IPS-18c (cell line): ENCODE measurements at regions not wholly inside any gene's neighbourhood (a gene's known extent, or its start where the extent isn't known, plus 50 kb on each side); places are given as distances from the start of the nearest gene placed in this dataset.

Source experiments
- H3K4me3 ChIP-seq: 2 replicates; pipeline ENCODE4 v1.7.0; 2013; ENCODE audit warnings: low read depth, mild to moderate bottlenecking, low read length, moderate library complexity; ENCODE audit not compliant: insufficient read depth
- H3K9me3 ChIP-seq: one replicate; pipeline ENCODE4 v1.6.1; 2013; ENCODE audit warnings: mild to moderate bottlenecking, low read length, moderate library complexity; ENCODE audit not compliant: control insufficient read depth, insufficient read depth

DNA sequence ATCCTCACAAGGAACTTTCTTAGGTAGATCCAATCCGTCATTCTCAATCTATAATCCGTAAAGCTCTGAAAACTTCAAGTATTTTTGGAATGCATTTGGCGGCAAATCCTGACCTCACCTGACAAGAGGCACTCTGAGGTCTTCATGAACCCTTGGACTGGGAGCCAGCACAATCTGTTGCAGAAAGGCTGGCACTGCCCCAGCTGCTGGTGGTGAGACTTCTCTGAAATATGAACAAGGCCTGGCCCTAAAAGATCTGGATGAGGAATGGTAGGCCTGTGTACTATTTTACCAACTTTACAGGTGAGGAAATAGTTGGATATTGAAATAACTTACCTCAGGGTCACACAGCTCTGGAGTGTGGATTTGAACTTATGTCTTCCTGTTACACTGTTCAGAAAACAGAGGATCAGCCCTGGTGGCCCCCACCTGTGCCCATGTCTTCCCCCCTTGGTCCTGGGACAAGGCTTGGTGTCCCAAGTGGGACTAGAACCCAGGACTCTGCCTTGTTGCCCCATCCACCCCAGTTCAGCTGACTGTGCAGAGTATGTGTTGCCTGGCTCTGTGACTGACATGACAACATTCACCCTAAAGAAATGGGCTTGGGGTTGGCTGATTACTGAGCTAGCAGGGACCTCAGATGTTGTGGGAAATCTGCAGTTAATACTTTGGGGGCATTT lies 471.4 kb downstream of the MN1 start:
- H3K9me3 ChIP-seq: no peaks in the 10 kb centered on the region
- no peak overlapping the region for H3K4me3 ChIP-seq

DNA sequence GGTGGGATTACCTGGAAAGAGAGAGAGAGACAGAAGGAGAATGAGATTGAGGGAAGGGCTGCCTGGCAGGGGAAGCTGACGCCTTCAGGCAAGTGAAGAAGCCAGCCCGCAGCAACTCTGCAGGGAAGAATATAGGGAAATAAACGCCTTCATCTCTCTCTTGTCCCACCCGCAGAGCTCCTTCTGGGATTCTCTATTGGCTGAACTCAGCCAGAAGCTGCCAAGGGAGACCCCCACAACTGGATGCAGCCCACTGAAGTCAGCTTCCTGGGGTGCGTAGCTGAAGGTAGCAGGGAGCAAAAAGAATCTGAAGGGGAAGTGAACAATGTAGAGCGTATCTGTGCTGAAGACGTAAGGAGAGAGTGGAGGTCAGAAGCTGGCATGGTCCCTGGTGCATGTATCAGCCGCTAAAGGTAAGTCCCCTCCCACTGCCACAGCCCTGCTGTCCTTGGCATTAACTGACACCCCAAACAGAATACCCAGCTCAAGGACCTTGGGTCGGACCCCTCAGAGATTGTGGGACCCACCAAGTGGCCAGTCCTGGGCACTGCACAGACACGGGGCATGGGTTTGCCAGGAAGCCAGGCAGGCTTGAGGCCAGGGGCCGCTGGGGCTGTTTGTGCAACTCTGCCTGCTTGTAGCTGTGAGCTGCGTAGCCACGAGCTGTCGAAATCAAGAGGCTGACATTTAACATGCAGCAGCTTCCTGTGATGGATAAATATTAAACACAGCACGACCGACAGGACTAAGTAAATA lies 469.9 kb downstream of the MN1 start:
- Histone ChIP-seq H3K9me3 (no peaks in the 10 kb centered on the region), H3K4me3 (no peak overlapping the region)

DNA sequence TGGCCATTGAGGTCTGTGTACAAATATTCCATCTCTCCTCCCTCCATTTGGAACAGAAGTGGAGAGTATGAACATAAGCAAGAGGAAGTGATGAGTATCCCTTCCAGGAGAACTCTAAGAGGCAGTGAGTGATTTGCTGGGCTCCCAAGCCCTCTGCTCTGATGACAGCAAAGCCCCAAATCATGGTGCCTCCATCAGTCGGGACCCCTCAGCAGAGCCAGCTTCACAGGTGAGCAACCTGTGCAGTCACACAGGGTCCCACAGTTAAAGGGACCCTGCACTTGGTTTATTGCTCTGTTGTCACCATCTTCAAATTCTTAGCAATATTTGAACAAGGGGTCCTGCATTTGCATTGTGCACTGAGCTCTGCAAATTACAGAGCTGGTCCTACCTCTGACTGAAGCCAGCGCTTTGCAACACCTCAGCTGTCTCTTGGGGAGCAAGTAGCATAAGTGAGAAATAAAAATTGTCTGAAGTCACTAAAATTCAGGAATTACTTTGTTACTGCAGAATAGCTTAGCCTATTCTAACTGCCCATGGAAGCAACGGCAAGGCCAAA lies 466.4 kb downstream of the MN1 start:
- H3K4me3 ChIP-seq: no peak overlapping the region
- H3K9me3 ChIP-seq: peaks cover 3% of the 10 kb centered on the region

DNA sequence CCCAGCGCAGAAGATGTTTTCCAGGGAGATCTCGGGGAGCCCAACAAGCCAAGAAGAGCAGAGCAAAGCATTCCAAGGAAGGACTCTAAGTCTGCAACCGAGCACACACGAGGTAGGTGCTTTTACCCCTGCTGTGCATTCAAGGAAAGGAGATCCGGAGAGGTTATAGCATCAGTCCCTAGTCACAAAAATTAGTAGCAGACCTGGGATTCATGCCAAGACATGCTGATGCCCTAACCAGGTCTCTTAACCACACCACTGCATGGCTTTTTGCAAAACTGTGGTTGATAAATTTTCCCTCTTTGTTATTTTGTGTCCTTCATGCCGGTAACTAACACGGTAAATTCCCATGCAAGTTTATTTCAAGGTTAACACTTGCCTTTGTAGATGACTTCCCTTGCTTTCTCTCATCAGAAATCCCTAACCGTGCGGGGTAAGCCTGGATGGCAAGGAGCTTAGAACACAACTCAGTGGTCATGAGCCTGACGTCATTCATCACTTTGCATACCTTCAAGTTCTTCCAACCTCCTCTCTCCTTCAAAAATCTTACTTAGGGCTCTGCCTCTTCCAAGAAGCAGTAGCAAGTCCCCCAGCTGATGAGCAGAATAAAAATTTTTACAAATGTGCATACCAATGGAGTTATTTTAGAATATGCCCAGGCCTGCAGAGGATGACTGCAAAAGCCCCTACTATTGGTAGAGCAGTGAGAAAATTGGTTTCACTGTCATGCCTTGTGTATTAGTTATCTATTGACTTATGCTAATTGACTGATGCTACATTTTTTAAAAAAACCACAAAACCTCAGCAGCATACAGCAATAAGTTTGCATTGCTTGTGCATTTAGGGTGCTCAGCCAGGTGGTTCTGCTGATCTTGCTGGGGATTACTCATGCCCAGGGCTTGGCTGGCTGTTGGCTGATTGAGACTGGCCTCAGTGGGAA lies 465.1 kb downstream of the MN1 start:
- no peak overlapping the region for H3K4me3 ChIP-seq
- peaks cover 3% of the 10 kb centered on the region for H3K9me3 ChIP-seq

DNA sequence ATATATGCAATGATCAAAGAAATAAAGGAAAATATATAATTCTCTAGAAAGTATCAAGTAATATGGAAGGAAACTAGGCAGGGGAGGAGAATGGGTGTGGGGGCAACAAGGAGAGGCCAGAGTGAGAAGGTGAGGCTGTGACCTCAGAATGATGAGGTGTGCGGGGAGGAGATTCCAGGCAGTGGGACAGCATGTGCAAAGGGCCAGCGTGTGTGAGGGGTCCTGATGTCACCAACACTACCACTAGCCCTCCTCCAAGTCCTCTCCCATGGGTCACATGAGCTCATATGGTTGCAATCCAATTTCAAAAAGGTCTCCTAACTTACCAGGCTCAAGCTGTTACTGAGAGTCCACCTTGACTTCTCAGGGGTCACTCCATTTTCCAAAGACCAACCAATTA lies 463.9 kb downstream of the MN1 start:
- Histone ChIP-seq H3K4me3 (no peak overlapping the region), H3K9me3 (peaks cover 3% of the 10 kb centered on the region)

DNA sequence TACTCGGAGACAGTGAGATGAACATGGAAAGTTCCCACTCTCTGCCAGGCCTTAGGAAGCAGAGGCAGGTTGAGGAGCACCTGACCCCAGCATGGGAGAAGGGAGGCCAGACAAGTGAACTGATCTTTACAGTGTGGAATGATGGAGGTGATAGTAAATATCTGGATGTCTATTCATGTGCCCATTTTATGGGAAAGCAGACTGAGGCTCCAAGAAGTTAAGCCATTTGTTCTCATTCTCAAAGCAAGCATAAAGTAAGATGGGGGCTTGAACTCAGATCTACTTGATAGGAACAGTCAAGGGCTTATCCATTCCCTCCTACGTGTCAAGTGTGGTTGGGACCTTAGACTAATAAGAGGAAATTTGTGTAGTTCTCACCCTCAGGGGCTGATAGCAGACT lies 461.5 kb downstream of the MN1 start:
- Histone ChIP-seq H3K9me3 (peaks cover 3% of the 10 kb centered on the region), H3K4me3 (no peak overlapping the region)

DNA sequence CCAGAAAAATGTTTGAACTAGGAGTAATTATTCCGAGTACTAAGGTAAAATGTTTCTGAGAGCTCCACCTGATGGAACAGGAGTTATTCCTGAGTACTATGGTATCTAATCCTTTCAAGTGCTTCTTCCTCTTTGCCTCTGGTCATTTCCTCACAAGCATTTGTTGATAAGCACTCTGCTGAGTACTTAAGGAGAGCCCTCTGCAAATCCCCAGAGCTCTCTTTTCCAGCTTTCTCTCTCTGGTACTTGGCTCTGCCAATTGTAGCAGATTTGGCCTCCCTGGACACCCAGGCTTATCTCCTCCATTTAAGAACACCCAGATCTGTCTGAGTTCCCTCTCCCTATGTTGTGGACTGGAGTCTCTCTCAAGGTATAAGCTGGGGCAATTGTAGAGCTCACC lies 457.0 kb downstream of the MN1 start:
- no peak overlapping the region for H3K4me3 ChIP-seq
- H3K9me3 ChIP-seq: no peaks in the 10 kb centered on the region

DNA sequence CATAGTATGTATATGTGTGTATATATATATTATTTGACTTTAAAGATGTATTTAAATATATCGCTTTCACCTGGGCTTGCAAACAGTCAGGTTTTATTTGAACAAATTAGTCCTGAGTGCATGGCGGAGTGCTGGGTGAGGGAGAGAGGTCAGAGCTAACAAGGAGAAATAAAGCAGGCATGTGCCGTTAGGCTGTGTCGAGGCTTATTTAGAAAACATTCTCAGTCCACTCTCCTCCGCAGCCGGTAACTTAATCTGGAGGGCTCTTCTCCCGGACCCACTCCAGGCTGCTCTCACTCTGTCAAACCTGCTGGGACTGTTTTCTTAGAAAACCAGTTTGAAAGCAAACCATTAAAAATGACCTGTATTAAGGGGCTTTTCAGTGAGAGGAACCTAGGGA lies 455.9 kb downstream of the MN1 start:
- Histone ChIP-seq H3K4me3 (no peak overlapping the region), H3K9me3 (no peaks in the 10 kb centered on the region)

DNA sequence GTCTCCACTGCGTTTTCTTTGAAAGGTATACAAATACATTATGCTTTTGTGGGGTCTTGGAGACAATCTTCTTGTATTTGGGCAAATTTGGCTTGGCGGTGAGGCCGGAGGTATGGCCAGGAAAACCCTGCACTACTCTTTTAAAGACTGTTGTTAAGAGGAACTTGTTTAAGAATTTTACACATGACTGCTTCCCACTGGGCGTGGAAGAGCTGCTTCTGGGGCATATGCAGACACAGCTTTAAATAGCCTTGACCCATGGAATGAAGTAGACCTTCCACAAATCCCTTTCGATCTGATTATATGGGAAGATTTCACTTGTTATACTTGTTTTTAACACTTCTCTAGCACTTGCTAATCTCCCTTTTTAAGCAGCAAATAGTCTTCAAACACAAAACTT lies 453.6 kb downstream of the MN1 start:
- H3K9me3 ChIP-seq: no peaks in the 10 kb centered on the region
- no peak overlapping the region for H3K4me3 ChIP-seq

DNA sequence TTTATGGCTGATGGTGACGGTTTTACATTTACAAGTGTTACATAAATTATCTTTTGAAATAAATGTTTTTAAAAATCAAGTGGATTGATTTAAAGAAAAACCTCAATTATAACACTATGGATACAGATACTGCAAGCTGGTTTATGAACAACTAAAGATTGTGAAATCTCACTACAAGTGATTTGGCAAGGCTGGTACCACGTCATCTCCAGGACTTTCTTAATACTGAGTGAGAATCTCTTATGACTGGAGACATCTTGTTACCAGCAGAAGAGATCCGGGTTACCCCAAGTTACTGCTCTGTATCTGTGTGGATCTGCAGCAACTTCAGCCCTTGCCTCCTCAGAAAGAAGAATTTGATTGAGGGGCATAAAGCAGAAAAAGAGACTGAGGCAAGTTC lies 452.9 kb downstream of the MN1 start:
- H3K4me3 ChIP-seq: no peak overlapping the region
- H3K9me3 ChIP-seq: no peaks in the 10 kb centered on the region

DNA sequence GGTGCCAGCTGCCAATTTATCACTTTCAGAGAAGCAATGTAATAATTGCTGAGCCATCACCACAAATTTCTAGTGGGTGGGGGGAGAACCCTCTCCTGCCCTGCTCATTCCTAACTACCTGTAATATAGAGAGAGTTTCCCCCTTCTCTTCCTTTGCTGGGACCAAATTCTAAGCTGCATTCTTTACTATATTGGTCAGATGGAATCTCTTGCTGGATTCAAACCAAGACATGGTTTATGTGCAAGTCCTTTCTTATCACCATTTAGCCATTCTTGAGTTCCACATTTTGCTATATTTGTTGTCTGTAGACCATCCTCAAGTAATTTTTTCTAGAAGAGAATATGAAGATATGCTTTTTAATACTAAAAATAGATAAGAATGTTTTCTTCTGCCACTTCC lies 452.1 kb downstream of the MN1 start:
- Histone ChIP-seq H3K4me3 (no peak overlapping the region), H3K9me3 (no peaks in the 10 kb centered on the region)

DNA sequence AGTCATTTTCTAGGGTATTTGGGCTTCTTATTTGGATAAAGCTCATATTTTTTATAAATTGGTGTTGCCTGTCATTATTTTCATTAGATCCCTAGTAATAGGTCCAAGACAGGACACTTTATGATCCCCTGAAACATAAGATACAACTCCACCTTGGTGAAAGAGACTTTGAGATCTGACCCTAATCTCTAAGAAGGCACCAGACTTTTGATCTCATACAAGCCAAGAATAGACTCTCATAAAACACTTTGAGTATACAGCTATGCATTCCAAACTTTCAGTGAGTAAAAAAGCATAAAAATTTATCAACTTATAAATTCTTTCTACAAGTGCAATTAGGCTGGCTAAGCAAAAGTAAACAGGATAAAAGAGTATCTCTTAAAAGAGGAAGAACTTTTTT lies 451.2 kb downstream of the MN1 start:
- Histone ChIP-seq H3K9me3 (no peaks in the 10 kb centered on the region), H3K4me3 (no peak overlapping the region)

DNA sequence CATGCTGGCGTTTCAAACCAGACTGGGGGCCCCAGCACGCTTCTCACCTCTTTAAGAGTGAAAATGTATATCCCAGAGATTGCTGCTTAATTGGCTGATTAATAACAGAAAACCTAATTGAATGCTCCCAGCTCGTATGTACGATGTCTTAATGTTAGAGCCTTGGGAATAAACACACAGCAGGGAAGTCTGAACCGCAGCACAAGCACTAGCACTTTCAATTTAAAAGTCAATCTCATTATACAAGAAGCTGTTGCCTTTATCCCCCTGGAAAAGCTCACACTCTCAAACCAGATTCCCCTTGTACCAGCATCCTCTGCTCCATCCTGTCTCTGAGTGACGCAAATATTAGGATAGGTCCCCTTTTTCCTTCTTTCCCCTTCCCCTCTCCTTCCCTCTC lies 449.1 kb downstream of the MN1 start:
- no peaks in the 10 kb centered on the region for H3K9me3 ChIP-seq
- H3K4me3 ChIP-seq: no peak overlapping the region

DNA sequence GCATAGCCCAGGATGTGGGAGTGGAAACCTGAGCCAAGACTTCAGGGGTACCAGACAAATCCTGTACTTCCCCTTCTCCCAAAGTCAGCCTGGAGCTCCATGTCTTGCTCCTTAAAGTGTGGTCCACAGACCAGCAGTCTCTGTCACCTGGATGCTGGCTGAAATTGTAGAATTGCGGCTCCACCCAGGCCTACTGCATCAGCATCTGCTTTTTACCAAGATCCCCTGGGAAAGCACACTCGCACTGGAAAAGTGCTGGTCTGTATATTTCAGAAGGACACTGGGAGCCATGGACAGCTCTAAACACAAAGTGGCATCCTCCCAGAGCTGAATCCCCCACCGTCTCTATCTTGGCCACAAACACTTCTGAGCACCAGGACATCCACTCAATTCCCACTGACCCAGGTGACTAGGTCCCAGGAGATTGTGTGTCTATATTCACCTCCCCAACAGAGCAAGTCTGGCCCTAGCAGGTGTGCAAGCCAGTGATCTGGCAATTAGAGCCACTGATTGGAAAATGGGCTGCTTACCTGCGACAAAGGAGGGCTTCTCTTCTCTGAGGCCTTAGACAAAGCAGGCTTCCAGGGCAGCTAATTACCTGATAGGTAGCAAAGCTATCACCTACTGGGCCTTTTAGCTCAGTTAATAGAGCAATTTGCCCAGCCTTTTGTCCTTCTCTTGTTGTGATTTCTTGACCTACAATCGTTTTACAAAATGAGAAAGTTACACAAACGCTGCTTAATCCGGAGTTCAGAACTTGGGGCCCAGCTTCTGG lies 443.3 kb downstream of the MN1 start:
- no peaks in the 10 kb centered on the region for H3K9me3 ChIP-seq
- H3K4me3 ChIP-seq: no peak overlapping the region

DNA sequence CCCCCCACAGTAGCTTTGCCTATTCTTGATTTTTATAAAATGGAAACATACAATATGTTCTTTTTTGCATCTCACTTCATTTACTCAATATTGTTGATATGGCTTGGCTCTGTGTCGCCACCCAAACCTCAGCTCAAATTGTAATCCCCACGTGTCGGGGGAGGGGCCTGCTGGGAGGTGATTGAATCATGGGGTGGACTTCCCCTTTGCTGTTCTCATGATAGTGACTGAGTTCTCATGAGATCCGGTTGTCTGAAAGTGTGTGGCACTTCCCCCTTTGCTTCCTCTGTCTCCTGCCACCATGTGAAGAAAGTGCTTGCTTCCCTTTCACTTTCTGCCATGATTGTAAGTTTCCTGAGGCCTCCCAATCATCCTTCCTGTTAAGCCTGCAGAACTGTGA lies 431.3 kb downstream of the MN1 start:
- Histone ChIP-seq H3K4me3 (no peak overlapping the region), H3K9me3 (no peaks in the 10 kb centered on the region)

DNA sequence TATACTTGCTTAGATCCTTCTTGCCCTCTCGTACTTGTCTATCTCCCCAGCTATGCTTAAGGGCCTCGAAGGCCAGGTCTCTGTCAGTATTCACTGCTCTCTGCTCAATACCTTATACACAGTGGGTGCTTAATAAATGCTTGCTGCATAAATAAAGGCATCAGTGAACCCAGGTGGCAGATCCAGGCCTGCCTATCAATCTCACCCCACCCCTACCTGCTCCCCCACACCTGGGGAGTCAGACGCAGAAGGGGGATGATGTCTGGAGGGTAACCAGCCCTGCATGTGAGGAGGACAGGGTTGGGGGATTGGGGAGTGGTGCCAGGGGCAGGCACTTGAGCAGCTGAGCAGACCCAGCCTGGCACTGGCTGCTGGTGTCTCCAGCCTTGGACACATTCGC lies 430.6 kb downstream of the MN1 start:
- Histone ChIP-seq H3K9me3 (no peaks in the 10 kb centered on the region), H3K4me3 (no peak overlapping the region)

DNA sequence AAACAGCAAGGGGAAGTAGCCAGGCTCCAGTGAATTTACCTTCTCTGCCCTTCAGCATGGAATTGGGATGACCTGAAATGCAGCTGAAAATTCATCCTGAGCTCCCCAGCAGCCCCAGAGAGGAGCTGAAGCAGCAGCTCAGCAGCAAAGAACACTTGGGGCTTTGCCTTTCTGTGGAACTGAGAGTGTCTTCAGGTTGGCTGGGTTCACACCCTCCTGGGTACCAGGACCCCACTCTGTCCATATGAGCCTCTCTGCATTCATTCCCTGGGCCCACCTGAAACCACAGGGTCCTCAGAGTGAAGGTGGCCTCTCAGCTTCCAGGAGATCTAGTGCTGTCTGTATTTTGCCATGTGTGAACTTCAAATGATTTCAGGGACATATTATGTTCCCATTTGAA lies 429.2 kb downstream of the MN1 start:
- no peak overlapping the region for H3K4me3 ChIP-seq
- H3K9me3 ChIP-seq: no peaks in the 10 kb centered on the region
